Neural cell (in vitro differentiated cells): ENCODE measurements at regions not wholly inside any gene's neighbourhood (a gene's known extent, or its start where the extent isn't known, plus 50 kb on each side); places are given as distances from the start of the nearest gene placed in this dataset.

Experiments used
- H2AFZ ChIP-seq: fragments of 200-600, 300-800 bp; sonication (generic), shearing (Covaris generic); 2 replicates; pipeline ENCODE4 v1.6.0; 2014; ENCODE audit warnings: low read depth, mild to moderate bottlenecking, antibody characterized with exemption, low read length, moderate library complexity
- H3F3A ChIP-seq: fragments of 200-600 bp; shearing (Covaris generic); 2 replicates; pipeline ENCODE4 v1.6.1; 2016; ENCODE audit warnings: mild to moderate bottlenecking, moderate library complexity, mixed read lengths, antibody characterized with exemption, low read length; ENCODE audit not compliant: insufficient read depth, poor library complexity, severe bottlenecking
- H3K27ac ChIP-seq: fragments of 200-600, 300-800 bp; sonication (generic), shearing (Covaris generic); 2 replicates; pipeline ENCODE4 v1.5.1; 2014; ENCODE audit warnings: mild to moderate bottlenecking, low read length, moderate library complexity
- H3K27me3 ChIP-seq: fragments of 300-800, 200-600 bp; sonication (generic), shearing (Covaris generic); 2 replicates; pipeline ENCODE4 v1.6.0; 2014; ENCODE audit warnings: mild to moderate bottlenecking, low read depth, low read length, moderate library complexity; ENCODE audit not compliant: insufficient read depth
- H3K36me3 ChIP-seq: fragments of 300-800, 200-600 bp; sonication (generic), shearing (Covaris generic); 2 replicates; pipeline ENCODE4 v1.5.1; 2014; ENCODE audit warnings: mild to moderate bottlenecking, antibody characterized with exemption, low read length, moderate library complexity; ENCODE audit not compliant: insufficient read depth
- H3K4me2 ChIP-seq: fragments of 300-800, 200-600 bp; sonication (generic), shearing (Covaris generic); 2 replicates; pipeline ENCODE4 v1.6.0; 2014; ENCODE audit warnings: mild to moderate bottlenecking, low read length
- H3K4me3 ChIP-seq: fragments of 300-800, 200-600 bp; sonication (generic), shearing (Covaris generic); 2 replicates; pipeline ENCODE4 v1.5.1; 2014; ENCODE audit warnings: mild to moderate bottlenecking, low read length, moderate library complexity
- H3K79me2 ChIP-seq: fragments of 200-600 bp; shearing (Covaris generic); replicated peaks from 2 replicates; pipeline ENCODE4 v1.6.0; 2014; ENCODE audit warnings: mild to moderate bottlenecking, low read length, moderate library complexity; ENCODE audit not compliant: insufficient read depth
- H3K9ac ChIP-seq: fragments of 300-800, 200-600 bp; sonication (generic), shearing (Covaris generic); 2 replicates; pipeline ENCODE4 v1.6.1; 2016; ENCODE audit warnings: mild to moderate bottlenecking, low read length, mixed read lengths
- H3K9me2 ChIP-seq: fragments of 200-600 bp; shearing (Covaris generic); 2 replicates; pipeline ENCODE4 v1.6.1; 2016; ENCODE audit warnings: mild to moderate bottlenecking, low read length, mixed read lengths; ENCODE audit not compliant: insufficient read depth
- H3K9me3 ChIP-seq: fragments of 200-600, 300-800 bp; sonication (generic), shearing (Covaris generic); 2 replicates; pipeline ENCODE4 v1.6.1; 2016; ENCODE audit warnings: mild to moderate bottlenecking, mixed run types, low read length, moderate library complexity, mixed read lengths
- H4K20me1 ChIP-seq: fragments of 200-600 bp; shearing (Covaris generic); 2 replicates; pipeline ENCODE4 v1.6.1; 2016; ENCODE audit warnings: mild to moderate bottlenecking, mixed run types; ENCODE audit not compliant: insufficient read depth
- EP300 ChIP-seq: fragments of 450-650 bp; conservative IDR thresholded peaks from 2 replicates; pipeline ENCODE4 v1.6.1; 2014; ENCODE audit warnings: antibody characterized with exemption, mild to moderate bottlenecking, moderate library complexity; ENCODE audit not compliant: poor library complexity, severe bottlenecking
- EZH2 ChIP-seq: fragments of 200-600, 300-800 bp; shearing (Covaris generic), sonication (generic); IDR thresholded peaks from 2 replicates; pipeline ENCODE4 v1.6.1; 2014; ENCODE audit warnings: antibody characterized with exemption, low read length, borderline replicate concordance, mild to moderate bottlenecking; ENCODE audit not compliant: insufficient read depth, poor library complexity, severe bottlenecking
- MXI1 ChIP-seq: fragments of 450-650 bp; conservative IDR thresholded peaks from 2 replicates; pipeline ENCODE4 v1.6.1; 2014; ENCODE audit warnings: antibody characterized with exemption, mild to moderate bottlenecking; ENCODE audit not compliant: poor library complexity, severe bottlenecking
- POLR2AphosphoS5 ChIP-seq: IDR thresholded peaks from 2 replicates; pipeline ENCODE4 v1.6.1; 2012
- RAD21 ChIP-seq: fragments of 450-650 bp; conservative IDR thresholded peaks from 2 replicates; pipeline ENCODE4 v1.6.1; 2014; ENCODE audit warnings: antibody characterized with exemption, mild to moderate bottlenecking, moderate library complexity
- SMC3 ChIP-seq: fragments of 450-650 bp; conservative IDR thresholded peaks from 2 replicates; pipeline ENCODE4 v1.6.1; 2014; ENCODE audit warnings: antibody characterized with exemption, mild to moderate bottlenecking, moderate library complexity; ENCODE audit not compliant: poor library complexity
- TAF1 ChIP-seq: IDR thresholded peaks from 2 replicates; pipeline ENCODE4 v1.6.1; 2012; ENCODE audit warnings: low read depth
- TF ChIP-seq, protein P1 (sequence below): IDR thresholded peaks from 2 replicates; pipeline ENCODE4 v1.6.1; 2012; ENCODE audit warnings: borderline replicate concordance
- TF ChIP-seq, protein P2 (sequence below): fragments of 450-650 bp; IDR thresholded peaks from 2 replicates; pipeline ENCODE4 v1.5.1; 2014; ENCODE audit warnings: antibody characterized with exemption, mild to moderate bottlenecking, moderate library complexity; ENCODE audit not compliant: poor library complexity, severe bottlenecking

DNA sequence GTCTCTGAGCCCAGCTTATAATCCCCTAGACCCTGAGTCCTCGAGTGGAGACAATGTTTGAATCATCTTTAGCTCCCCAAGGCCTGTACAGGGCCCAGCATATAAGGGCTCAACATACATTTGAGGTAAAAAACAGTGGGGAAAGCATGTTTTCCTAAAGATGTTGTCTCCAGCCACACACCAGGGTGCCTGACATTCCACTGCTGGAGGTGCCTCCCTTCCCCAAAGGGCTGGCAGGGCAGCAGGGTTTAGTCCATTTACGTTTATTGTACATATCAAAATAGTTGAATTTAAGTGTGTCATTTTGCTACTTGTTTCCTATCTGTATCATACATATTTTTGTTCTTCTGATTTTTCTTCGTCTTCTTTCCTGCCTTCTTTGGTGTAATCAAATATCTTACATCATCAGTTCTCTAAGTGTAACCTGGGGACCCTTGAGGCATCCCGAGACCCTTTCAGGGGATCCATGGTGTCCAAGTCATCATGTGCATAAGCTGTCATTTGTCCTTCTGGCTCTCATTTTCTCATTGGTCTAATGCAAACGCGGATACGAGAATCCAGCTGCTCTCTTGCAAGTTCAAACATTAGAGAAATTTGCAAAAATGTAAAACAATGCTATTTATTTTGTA is 101.6 kb downstream of the PDGFA start:
- Histone ChIP-seq H3K36me3 (no peaks in the 10 kb centered on the region), H3F3A (no peaks in the 10 kb centered on the region), H3K79me2 (no peaks in the 10 kb centered on the region), H3K4me2 (no peak overlapping the region), H3K9me3 (no peaks in the 10 kb centered on the region), H3K27ac (no peak overlapping the region), H2AFZ (no peak overlapping the region), H3K4me3 (no peak overlapping the region), H3K9me2 (no peaks in the 10 kb centered on the region), H3K9ac (no peak overlapping the region), H4K20me1 (no peaks in the 10 kb centered on the region), H3K27me3 (no peaks in the 10 kb centered on the region)
- TF ChIP-seq TAF1, result no peak
- TF ChIP-seq EZH2, result no peak
- TF ChIP-seq, protein P1, sequence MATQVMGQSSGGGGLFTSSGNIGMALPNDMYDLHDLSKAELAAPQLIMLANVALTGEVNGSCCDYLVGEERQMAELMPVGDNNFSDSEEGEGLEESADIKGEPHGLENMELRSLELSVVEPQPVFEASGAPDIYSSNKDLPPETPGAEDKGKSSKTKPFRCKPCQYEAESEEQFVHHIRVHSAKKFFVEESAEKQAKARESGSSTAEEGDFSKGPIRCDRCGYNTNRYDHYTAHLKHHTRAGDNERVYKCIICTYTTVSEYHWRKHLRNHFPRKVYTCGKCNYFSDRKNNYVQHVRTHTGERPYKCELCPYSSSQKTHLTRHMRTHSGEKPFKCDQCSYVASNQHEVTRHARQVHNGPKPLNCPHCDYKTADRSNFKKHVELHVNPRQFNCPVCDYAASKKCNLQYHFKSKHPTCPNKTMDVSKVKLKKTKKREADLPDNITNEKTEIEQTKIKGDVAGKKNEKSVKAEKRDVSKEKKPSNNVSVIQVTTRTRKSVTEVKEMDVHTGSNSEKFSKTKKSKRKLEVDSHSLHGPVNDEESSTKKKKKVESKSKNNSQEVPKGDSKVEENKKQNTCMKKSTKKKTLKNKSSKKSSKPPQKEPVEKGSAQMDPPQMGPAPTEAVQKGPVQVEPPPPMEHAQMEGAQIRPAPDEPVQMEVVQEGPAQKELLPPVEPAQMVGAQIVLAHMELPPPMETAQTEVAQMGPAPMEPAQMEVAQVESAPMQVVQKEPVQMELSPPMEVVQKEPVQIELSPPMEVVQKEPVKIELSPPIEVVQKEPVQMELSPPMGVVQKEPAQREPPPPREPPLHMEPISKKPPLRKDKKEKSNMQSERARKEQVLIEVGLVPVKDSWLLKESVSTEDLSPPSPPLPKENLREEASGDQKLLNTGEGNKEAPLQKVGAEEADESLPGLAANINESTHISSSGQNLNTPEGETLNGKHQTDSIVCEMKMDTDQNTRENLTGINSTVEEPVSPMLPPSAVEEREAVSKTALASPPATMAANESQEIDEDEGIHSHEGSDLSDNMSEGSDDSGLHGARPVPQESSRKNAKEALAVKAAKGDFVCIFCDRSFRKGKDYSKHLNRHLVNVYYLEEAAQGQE, result no peak
- TF ChIP-seq MXI1, result no peak
- no peak for TF ChIP-seq EP300
- TF ChIP-seq SMC3, result no peak
- TF ChIP-seq POLR2AphosphoS5, result no peak
- TF ChIP-seq, protein P2, sequence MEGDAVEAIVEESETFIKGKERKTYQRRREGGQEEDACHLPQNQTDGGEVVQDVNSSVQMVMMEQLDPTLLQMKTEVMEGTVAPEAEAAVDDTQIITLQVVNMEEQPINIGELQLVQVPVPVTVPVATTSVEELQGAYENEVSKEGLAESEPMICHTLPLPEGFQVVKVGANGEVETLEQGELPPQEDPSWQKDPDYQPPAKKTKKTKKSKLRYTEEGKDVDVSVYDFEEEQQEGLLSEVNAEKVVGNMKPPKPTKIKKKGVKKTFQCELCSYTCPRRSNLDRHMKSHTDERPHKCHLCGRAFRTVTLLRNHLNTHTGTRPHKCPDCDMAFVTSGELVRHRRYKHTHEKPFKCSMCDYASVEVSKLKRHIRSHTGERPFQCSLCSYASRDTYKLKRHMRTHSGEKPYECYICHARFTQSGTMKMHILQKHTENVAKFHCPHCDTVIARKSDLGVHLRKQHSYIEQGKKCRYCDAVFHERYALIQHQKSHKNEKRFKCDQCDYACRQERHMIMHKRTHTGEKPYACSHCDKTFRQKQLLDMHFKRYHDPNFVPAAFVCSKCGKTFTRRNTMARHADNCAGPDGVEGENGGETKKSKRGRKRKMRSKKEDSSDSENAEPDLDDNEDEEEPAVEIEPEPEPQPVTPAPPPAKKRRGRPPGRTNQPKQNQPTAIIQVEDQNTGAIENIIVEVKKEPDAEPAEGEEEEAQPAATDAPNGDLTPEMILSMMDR, result no peak
- TF ChIP-seq RAD21, result no peak

DNA sequence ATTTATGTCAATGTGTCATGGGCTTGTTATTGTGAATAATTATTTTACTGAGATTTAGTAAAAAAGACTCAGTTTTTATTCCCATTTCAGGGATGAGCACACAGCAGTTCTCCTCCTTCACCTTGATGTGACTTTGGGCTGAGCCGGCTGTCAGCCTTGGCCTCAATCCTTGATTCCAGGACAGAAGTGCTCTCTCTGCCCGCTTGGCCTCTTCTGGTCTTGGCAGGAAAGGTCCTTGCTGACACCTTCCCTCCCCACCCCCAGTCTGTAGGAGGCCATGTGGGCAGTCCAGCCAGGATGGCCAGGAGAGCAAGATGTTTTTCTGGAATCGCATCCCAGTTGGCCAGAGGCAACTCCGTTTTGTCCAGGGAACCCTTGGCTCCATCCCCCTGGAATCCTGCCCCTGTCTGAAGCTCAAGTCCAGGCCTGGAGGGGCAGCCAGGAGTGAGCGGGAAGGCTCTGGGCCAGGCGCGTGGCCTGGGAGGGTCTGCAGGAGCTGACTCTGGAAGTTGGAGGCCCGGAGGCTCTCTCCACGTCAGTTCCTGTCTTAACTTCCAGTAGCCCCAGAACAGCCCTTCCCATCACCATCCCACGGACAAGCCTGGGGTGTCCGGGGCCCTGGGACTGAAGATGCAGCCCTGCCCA is 100.9 kb downstream of the PDGFA start:
- Histone ChIP-seq H3K4me3 (no peak overlapping the region), H3K9me2 (no peaks in the 10 kb centered on the region), H4K20me1 (no peaks in the 10 kb centered on the region), H3K27me3 (no peaks in the 10 kb centered on the region), H2AFZ (no peak overlapping the region), H3K79me2 (no peaks in the 10 kb centered on the region), H3K9me3 (no peaks in the 10 kb centered on the region), H3K36me3 (no peaks in the 10 kb centered on the region), H3K9ac (no peak overlapping the region), H3K4me2 (no peak overlapping the region), H3K27ac (no peak overlapping the region), H3F3A (no peaks in the 10 kb centered on the region)
- no peak for TF ChIP-seq POLR2AphosphoS5
- TF ChIP-seq SMC3, result no peak
- no peak for TF ChIP-seq RAD21
- no peak for TF ChIP-seq EZH2
- TF ChIP-seq MXI1, result no peak
- TF ChIP-seq, protein P2, result no peak
- no peak for TF ChIP-seq EP300
- TF ChIP-seq TAF1, result no peak
- TF ChIP-seq, protein P1, result no peak
